ENCODE measurements at regions not wholly inside any gene's neighbourhood (a gene's known extent, or its start where the extent isn't known, plus 50 kb on each side); places are given as distances from the start of the nearest gene placed in this dataset.

DNA sequence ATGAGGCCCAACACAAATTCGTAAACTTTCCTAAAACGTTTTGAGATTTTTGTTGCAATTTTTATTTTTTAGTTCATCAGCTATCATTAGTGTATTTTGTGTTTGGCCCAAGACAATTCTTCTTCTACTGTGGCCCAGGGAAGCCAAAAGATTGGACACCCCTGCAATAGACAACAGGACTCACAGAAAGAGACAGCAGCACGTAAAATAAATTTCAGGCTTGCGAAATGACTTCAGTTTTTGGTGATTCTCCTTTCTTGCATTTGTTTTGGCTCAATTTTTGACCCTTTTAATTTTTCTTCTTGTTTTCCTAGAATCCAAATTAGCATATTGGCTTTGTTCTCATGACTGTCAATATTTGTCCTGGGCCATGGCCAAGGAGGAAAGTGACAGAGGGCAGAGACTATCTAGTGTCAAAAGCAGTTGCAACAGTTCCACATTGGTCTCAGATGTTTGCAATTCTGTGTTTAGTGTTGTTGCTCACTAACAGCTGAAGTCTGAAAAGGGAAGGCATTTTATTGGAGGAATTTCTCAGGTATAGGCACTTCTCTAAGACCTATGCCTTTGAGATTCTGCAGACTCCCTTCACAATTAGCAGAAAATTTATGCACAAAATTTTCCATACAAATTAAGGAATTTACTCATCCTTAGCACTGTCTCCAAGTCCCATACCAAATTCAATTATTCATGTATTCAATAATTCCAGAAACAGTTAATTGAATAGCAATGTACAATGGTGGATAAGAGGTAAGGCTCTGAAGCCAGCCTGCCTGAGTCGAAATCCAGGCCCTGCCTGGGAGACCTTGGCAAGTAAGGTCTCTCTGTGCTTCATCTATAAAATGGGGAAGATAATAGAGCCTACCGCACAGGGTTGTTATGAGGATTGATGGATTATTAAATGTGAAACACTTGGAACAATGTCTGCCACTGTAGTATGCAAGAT, 160.9 kb upstream of the IVNS1ABP start:
- TF ChIP-seq POLR2AphosphoS5 (IDR thresholded peaks at IDR 0.05; ENCODE audit: low read depth, low read length) = no peak
- TF ChIP-seq POLR2A (IDR thresholded peaks at IDR 0.05; ENCODE audit: low read depth, low read length) = no peak
- no peak for TF ChIP-seq TAF1 (IDR thresholded peaks at IDR 0.05; ENCODE audit: borderline replicate concordance, low read depth, low read length)
